Suprapubic skin (tissue), 4 donors: ENCODE measurements at regions not wholly inside any gene's neighbourhood (a gene's known extent, or its start where the extent isn't known, plus 50 kb on each side); places are given as distances from the start of the nearest gene placed in this dataset.

Experiments used
- DNase-seq, 2 donors: peaks; one replicate each; pipeline ENCODE4 v3.0.0-alpha.2; 2019; ENCODE audit warnings: low spot score in 2 of 2
- H3K27ac ChIP-seq: fragments of 200-600 bp; sonication (generic); one replicate; pipeline ENCODE4 v1.5.1; 2019
- H3K27me3 ChIP-seq: fragments of 200-600 bp; sonication (generic); one replicate; pipeline ENCODE4 v1.5.1; 2019
- H3K36me3 ChIP-seq: fragments of 200-600 bp; sonication (generic); one replicate; pipeline ENCODE4 v1.5.1; 2019
- H3K4me1 ChIP-seq: fragments of 200-600 bp; sonication (generic); one replicate; pipeline ENCODE4 v1.5.1; 2019
- H3K4me3 ChIP-seq: fragments of 200-600 bp; sonication (generic); one replicate; pipeline ENCODE4 v1.5.1; 2019; ENCODE audit warnings: mild to moderate bottlenecking
- H3K9me3 ChIP-seq: fragments of 200-600 bp; sonication (generic); one replicate; pipeline ENCODE4 v1.5.1; 2019
- EP300 ChIP-seq: sonication (generic); formaldehyde crosslinking; IDR thresholded peaks from one replicate; pipeline ENCODE4 v1.6.1; 2017; ENCODE audit warnings: antibody characterized with exemption
- POLR2A ChIP-seq, 2 donors: fragments of 450-650 bp; IDR thresholded peaks; one replicate each; pipeline ENCODE4 v1.6.1; 2017; ENCODE audit warnings: antibody characterized with exemption in 2 of 2, mild to moderate bottlenecking in 2 of 2, moderate library complexity in 2 of 2
- POLR2AphosphoS5 ChIP-seq, 3 donors: sonication (generic); formaldehyde crosslinking; IDR thresholded peaks; one replicate each; pipeline ENCODE4 v1.6.1; 2017; ENCODE audit warnings: antibody characterized with exemption in 3 of 3
- WGBS: methylation state at CpG from one replicate; pipeline ENCODE4 v1.1.5; 2018; 5-methylcytosine and 5-hydroxymethylcytosine counted together
- TF ChIP-seq, protein P1 (sequence below), 2 donors: fragments of 200-600 bp in 1 of 2; fragments of 450-650 bp in 1 of 2; sonication (generic) in 1 of 2; IDR thresholded peaks; one replicate each; pipeline ENCODE4 v1.5.1; 2016 to 2019; ENCODE audit warnings: antibody characterized with exemption in 2 of 2, mild to moderate bottlenecking in 1 of 2, moderate library complexity in 1 of 2

DNA sequence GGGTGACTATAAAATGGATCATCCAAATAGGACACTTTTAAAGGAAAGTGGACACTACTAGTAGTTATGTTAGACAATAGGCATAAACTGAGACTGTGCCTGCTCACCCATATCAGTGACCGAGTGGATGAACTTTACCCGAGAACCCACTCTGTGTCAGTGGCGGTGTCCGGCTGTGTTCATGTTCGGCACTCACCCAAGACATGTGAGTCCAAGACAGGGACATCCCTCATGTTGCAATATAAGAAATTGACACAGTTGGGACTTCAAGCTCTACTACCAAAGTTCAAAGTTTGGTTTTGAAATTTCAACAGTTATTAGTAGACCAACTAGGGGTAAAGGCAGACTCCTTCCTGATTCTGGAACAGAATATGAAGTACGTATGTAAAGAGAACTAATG, 326.3 kb upstream of the TNP1 start:
- Histone ChIP-seq H3K36me3 (no peaks in the 10 kb centered on the region), H3K27me3 (no peaks in the 10 kb centered on the region), H3K9me3 (no peaks in the 10 kb centered on the region), H3K27ac (peak overlapping the region; percentile 68), H3K4me1 (no peaks in the 10 kb centered on the region), H3K4me3 (no peak overlapping the region)
- TF ChIP-seq, protein P1, sequence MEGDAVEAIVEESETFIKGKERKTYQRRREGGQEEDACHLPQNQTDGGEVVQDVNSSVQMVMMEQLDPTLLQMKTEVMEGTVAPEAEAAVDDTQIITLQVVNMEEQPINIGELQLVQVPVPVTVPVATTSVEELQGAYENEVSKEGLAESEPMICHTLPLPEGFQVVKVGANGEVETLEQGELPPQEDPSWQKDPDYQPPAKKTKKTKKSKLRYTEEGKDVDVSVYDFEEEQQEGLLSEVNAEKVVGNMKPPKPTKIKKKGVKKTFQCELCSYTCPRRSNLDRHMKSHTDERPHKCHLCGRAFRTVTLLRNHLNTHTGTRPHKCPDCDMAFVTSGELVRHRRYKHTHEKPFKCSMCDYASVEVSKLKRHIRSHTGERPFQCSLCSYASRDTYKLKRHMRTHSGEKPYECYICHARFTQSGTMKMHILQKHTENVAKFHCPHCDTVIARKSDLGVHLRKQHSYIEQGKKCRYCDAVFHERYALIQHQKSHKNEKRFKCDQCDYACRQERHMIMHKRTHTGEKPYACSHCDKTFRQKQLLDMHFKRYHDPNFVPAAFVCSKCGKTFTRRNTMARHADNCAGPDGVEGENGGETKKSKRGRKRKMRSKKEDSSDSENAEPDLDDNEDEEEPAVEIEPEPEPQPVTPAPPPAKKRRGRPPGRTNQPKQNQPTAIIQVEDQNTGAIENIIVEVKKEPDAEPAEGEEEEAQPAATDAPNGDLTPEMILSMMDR (IDR thresholded peaks at IDR 0.05) = no peak
- peak in 1 of 3 donors; percentile 41 for TF ChIP-seq POLR2AphosphoS5 (IDR thresholded peaks at IDR 0.05)
- 65% methylated on average over 6 of the region's 6 CpGs for WGBS
- DNase-seq = peak; percentile 81 to 86

DNA sequence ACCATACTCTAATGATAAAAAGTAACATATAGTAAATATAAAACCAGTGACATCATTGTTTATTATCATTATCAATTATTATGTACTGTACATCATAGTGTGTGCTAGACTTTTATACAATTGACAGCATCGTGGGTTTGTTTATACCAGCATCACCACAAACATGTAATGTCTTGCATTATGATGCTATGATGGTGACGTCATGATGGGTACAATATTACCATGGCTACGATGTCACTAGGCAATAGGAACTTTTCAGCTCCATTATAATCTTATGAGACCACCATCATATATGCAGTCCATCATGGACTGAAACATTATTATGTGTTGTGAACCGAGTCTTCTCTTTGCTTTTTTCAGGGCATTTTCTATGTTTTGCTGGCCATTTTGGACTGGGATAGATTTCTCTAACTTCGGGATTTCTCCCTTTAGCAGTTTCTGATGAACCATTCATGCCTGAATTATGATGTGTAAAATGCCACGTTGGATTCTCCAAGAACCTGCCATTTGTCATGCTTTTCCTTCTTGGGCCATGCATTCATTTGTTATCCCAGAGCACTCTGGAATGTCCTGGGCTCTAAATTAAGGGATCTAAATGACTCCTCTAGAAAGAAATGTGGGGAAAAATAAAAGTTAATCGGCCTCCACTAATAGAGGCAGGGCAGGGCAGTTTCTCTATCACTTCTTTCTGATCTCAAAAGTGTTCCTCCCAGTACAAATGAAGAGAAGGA, 325.6 kb upstream of the TNP1 start:
- TF ChIP-seq, protein P1 (IDR thresholded peaks at IDR 0.05) = no peak
- TF ChIP-seq POLR2A (IDR thresholded peaks at IDR 0.05) = no peak
- TF ChIP-seq POLR2AphosphoS5 (IDR thresholded peaks at IDR 0.05) = no peak
- no peak for TF ChIP-seq EP300
- H3K4me3 ChIP-seq = no peak overlapping the region
- DNase-seq = no peak
- H3K36me3 ChIP-seq = no peaks in the 10 kb centered on the region
- no peaks in the 10 kb centered on the region for H3K9me3 ChIP-seq
- H3K27ac ChIP-seq = peak overlapping the region; percentile 68
- 78% methylated on average over 7 of the region's 7 CpGs for WGBS
- no peaks in the 10 kb centered on the region for H3K27me3 ChIP-seq
- H3K4me1 ChIP-seq = no peaks in the 10 kb centered on the region

DNA sequence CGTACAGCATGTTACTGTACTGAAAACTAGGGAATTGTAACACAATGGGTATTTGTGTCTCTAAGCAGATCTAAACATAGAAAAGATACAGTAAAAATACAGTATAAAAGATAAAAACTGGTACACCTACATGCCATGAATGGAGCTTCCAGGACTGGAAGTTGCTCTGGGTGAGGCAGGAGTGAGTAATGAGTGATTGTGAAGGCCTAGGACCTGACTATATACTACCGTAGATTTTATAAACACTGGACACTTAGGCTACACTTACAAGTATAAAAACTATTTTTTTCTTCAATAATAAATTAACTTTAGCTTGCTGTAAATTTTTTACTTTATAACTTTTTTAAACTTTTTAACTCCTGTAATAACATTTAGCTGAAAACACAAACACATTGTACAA, 324.4 kb upstream of the TNP1 start:
- DNase-seq = no peak
- H3K36me3 ChIP-seq = no peaks in the 10 kb centered on the region
- WGBS = 97% methylated on average over 2 of the region's 2 CpGs
- TF ChIP-seq POLR2A (IDR thresholded peaks at IDR 0.05) (no peak), EP300 (no peak), POLR2AphosphoS5 (IDR thresholded peaks at IDR 0.05) (no peak)
- TF ChIP-seq, protein P1 (IDR thresholded peaks at IDR 0.05) = no peak
- H3K27ac ChIP-seq = no peak overlapping the region
- H3K9me3 ChIP-seq = no peaks in the 10 kb centered on the region
- H3K4me1 ChIP-seq = no peaks in the 10 kb centered on the region
- no peaks in the 10 kb centered on the region for H3K27me3 ChIP-seq
- no peak overlapping the region for H3K4me3 ChIP-seq

DNA sequence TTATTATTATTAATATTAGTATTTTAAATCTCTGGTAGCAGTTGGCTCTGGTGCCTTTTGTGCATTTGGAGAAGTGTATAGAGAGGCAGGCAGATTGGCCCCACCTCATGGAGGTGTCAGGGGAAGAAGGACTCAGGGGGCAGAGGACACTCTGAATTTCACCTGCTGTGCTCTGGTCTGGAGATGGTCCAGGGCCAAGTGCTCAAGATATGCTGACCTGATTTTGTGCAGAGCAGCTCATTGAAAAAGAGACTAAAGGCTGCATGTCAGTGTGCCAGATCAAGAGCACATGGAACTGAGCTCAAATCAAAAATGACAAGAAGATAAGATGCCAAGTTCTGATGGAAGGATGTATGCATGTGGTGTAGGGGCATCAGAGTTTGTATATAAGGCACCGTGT, 323.6 kb upstream of the TNP1 start:
- Histone ChIP-seq H3K27me3 (no peaks in the 10 kb centered on the region), H3K27ac (no peak overlapping the region), H3K36me3 (no peaks in the 10 kb centered on the region), H3K4me1 (no peaks in the 10 kb centered on the region), H3K9me3 (no peaks in the 10 kb centered on the region), H3K4me3 (no peak overlapping the region)
- TF ChIP-seq, protein P1 (IDR thresholded peaks at IDR 0.05) = no peak
- TF ChIP-seq POLR2AphosphoS5 (IDR thresholded peaks at IDR 0.05) (no peak), POLR2A (IDR thresholded peaks at IDR 0.05) (no peak), EP300 (no peak)
- DNase-seq = no peak
- WGBS = 90% methylated on average over 1 of the region's 1 CpG

DNA sequence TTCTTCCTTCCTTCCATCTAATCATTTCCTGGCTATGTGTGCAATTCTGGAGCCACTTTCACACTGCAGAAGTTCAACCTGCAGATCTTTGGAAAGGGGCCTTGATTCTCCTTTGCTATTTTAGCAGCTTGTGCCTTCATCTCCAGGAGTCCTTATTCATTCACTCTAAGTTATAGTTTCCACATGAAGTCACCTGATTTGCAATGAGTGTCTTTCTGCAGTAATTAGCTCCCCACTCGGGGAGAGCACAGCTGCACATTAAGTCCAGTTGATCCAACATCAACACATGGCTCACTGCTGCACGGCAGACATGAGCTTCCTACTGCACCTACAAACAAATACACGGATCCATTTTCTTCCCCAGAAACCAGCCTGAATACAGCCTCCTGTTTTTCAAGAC, 323.1 kb upstream of the TNP1 start:
- Histone ChIP-seq H3K4me1 (no peaks in the 10 kb centered on the region), H3K27ac (no peak overlapping the region), H3K9me3 (no peaks in the 10 kb centered on the region), H3K27me3 (no peaks in the 10 kb centered on the region), H3K4me3 (no peak overlapping the region), H3K36me3 (no peaks in the 10 kb centered on the region)
- no peak for DNase-seq
- WGBS = 74% methylated on average over 3 of the region's 3 CpGs
- TF ChIP-seq EP300 (no peak), POLR2AphosphoS5 (IDR thresholded peaks at IDR 0.05) (no peak), POLR2A (IDR thresholded peaks at IDR 0.05) (no peak)
- TF ChIP-seq, protein P1 (IDR thresholded peaks at IDR 0.05) = no peak
